A673 (cell line): ENCODE measurements at regions not wholly inside any gene's neighbourhood (a gene's known extent, or its start where the extent isn't known, plus 50 kb on each side); places are given as distances from the start of the nearest gene placed in this dataset.

Experiments used
- BruUV-seq: library from RNA; stranded (reverse); fragments of 400-500 nt; replicated peaks from 2 replicates; lab custom pipeline; 2021; lab: Mats Ljungman, UMichigan
- CTCF ChIA-PET: fragments of 300-600 bp; sonication (Branson Sonifier 250); formaldehyde crosslinking; loops from one replicate; lab custom pipeline; 2022; ENCODE audit warnings: antibody characterized with exemption; lab: Charles Lee
- POLR2A ChIA-PET: fragments of 300-600 bp; sonication (Branson Sonifier 250); formaldehyde crosslinking; loops from one replicate; lab custom pipeline; 2022; ENCODE audit warnings: antibody characterized with exemption; ENCODE audit not compliant: low non-redundant PET; lab: Charles Lee
- DNase-seq: peaks from one replicate; pipeline ENCODE4 v3.0.0-alpha.2; 2015; ENCODE audit warnings: low spot score
- H3K27ac ChIP-seq: fragments of 200-600 bp; sonication (generic); 2 replicates; pipeline ENCODE4 v1.5.1; 2016; ENCODE audit warnings: mixed run types, low read depth, mild to moderate bottlenecking, mixed read lengths, antibody characterized with exemption, low read length; ENCODE audit not compliant: poor library complexity, severe bottlenecking
- H3K27me3 ChIP-seq: fragments of 200-600 bp; sonication (generic); replicated peaks from 2 replicates; pipeline ENCODE4 v1.6.1; 2017; ENCODE audit warnings: mixed run types, low read depth, mild to moderate bottlenecking, mixed read lengths, antibody characterized with exemption, low read length; ENCODE audit not compliant: insufficient read depth, poor library complexity
- H3K36me3 ChIP-seq: fragments of 200-600 bp; sonication (generic); 2 replicates; pipeline ENCODE4 v1.6.1; 2016; ENCODE audit warnings: mixed run types, mild to moderate bottlenecking, mixed read lengths, antibody characterized with exemption, low read length; ENCODE audit not compliant: insufficient read depth, poor library complexity, severe bottlenecking
- H3K4me1 ChIP-seq: fragments of 200-600 bp; sonication (generic); 2 replicates; pipeline ENCODE4 v1.6.1; 2017; ENCODE audit warnings: mixed run types, mild to moderate bottlenecking, mixed read lengths, antibody characterized with exemption, low read length; ENCODE audit not compliant: insufficient read depth, poor library complexity, severe bottlenecking
- H3K4me3 ChIP-seq: fragments of 200-600 bp; sonication (generic); 2 replicates; pipeline ENCODE4 v1.5.1; 2016; ENCODE audit warnings: low read depth, mixed run types, mild to moderate bottlenecking, mixed read lengths, low read length; ENCODE audit not compliant: poor library complexity, severe bottlenecking
- H3K9me3 ChIP-seq: fragments of 200-600 bp; sonication (generic); 2 replicates; pipeline ENCODE4 v1.6.1; 2016; ENCODE audit warnings: mixed run types, low read depth, mild to moderate bottlenecking, mixed read lengths, antibody characterized with exemption, low read length; ENCODE audit not compliant: poor library complexity, severe bottlenecking
- CTCF ChIP-seq: fragments of 300-800, 200-600 bp; sonication (generic); conservative IDR thresholded peaks from 2 replicates; pipeline ENCODE4 v1.5.1; 2017; ENCODE audit warnings: low read depth, mild to moderate bottlenecking, antibody characterized with exemption, low read length, moderate library complexity, mixed read lengths
- EZH2 ChIP-seq: fragments of 200-600 bp; sonication (generic); IDR thresholded peaks from 2 replicates; pipeline ENCODE4 v1.6.1; 2017; ENCODE audit warnings: borderline replicate concordance, low read depth, mild to moderate bottlenecking, mixed read lengths, antibody characterized with exemption, low read length; ENCODE audit not compliant: poor library complexity, severe bottlenecking
- intact Hi-C: fragments of 100-400 bp; cut with micrococcal nuclease; formaldehyde crosslinking; loops from one replicate; pipeline ENCODE4 v1.10.0; 2022; ENCODE audit not compliant: unreplicated experiment

GRCh38 chr7:82678259-82678658 lies 234.7 kb upstream of the CACNA2D1 start:
- no TSS peak for BruUV-seq
- intact Hi-C loops: no loop called here
- no peak overlapping the region for H3K27ac ChIP-seq
- ChIA-PET POLR2A (no interaction called here), CTCF (no interaction called here)
- no peak overlapping the region for H3K4me3 ChIP-seq
- no peaks in the 10 kb centered on the region for H3K36me3 ChIP-seq
- no peaks in the 10 kb centered on the region for H3K9me3 ChIP-seq
- no peaks in the 10 kb centered on the region for H3K27me3 ChIP-seq
- TF ChIP-seq CTCF (no peak), EZH2 (no peak)
- no peaks in the 10 kb centered on the region for H3K4me1 ChIP-seq
- DNase-seq: no peak

- Histone ChIP-seq H3K9me3 (no peaks in the 10 kb centered on the region), H3K27ac (no peak overlapping the region), H3K27me3 (no peaks in the 10 kb centered on the region), H3K4me1 (no peaks in the 10 kb centered on the region), H3K4me3 (no peak overlapping the region), H3K36me3 (no peaks in the 10 kb centered on the region)
- TF ChIP-seq CTCF (no peak; the same call in 1 of the 2 replicates), EZH2 (no peak)
- CTCF ChIA-PET: no interaction called here
- POLR2A ChIA-PET: no interaction called here
- intact Hi-C loops: no loop called here
- BruUV-seq: no TSS peak
- peak; percentile 31 for DNase-seq
Observed at GRCh38 chr7:82677493-82677892, 233.9 kb upstream of the CACNA2D1 start.

GRCh38 chr7:82676777-82677463 lies 233.3 kb upstream of the CACNA2D1 start:
- BruUV-seq: no TSS peak
- Histone ChIP-seq H3K4me1 (no peaks in the 10 kb centered on the region), H3K27me3 (no peaks in the 10 kb centered on the region), H3K4me3 (no peak overlapping the region), H3K27ac (no peak overlapping the region), H3K36me3 (no peaks in the 10 kb centered on the region), H3K9me3 (no peaks in the 10 kb centered on the region)
- intact Hi-C loops: no loop called here
- ChIA-PET POLR2A (no interaction called here), CTCF (no interaction called here)
- no peak for DNase-seq
- no peak for TF ChIP-seq EZH2
- no peak; the same call in 1 of the 2 replicates for TF ChIP-seq CTCF
